Cardiac septum (tissue), 1 donor: ENCODE measurements at regions not wholly inside any gene's neighbourhood (a gene's known extent, or its start where the extent isn't known, plus 50 kb on each side); places are given as distances from the start of the nearest gene placed in this dataset.

Source experiments
- DNase-seq: peaks from one replicate; pipeline ENCODE4 v3.0.0-alpha.2; 2020; ENCODE audit warnings: low spot score
- intact Hi-C: fragments of 100-400 bp; cut with DNase I; formaldehyde crosslinking; loops from one replicate; pipeline ENCODE4 v1.14.0; 2022
- donor health status: DM: no; HTN: no; CAD: no.

DNA sequence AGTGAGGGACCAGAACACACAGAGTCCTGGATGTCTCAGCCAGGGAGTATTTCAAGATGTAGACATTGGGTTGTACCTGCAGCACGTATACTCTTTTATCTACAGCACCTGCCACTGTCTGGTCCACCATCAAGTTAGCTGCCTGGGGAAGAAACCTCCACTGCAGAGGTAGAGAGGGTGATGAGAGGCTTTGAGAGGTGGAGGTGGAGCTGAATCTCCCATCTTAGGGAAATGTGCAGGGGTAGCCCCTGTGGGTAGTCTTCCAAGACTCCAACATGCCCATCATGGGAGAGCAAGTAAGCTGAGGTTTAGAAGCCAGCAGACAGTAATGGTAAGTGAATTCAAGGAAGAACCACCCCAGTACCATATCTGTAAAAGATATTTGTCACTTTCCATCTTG lies 93.3 kb upstream of the CELF4 start:
- DNase-seq: no peak
- intact Hi-C loops: no loop called here

GRCh38 chr18:37657493-37657892 lies 91.9 kb upstream of the CELF4 start:
- intact Hi-C loops: no loop called here
- DNase-seq: no peak

- intact Hi-C loops: no loop called here
- DNase-seq: no peak
Observed at GRCh38 chr18:37654731-37655369, 89.3 kb upstream of the CELF4 start.

- intact Hi-C loops: no loop called here
- no peak for DNase-seq
Observed at GRCh38 chr18:37654034-37654433, 88.4 kb upstream of the CELF4 start.

DNA sequence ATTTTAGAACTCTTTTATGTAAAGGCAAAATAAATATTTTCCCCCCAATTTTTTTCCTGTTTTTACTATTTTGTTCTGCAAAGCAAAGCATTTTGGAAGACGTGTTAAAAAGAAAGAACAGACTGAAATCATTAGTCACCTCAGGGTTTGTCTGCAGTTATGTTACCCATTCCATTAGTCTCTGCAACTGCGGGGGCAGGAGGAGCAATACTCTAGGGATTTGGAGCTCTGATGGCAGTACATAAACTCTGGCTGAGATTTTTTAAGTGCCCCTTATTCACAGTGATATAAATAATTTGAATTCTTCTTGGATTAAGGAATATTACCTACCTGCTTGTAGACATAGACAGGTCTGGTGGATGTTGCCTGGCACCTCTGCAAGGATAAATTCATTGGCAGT lies 88.0 kb upstream of the CELF4 start:
- DNase-seq: no peak
- intact Hi-C loops: no loop called here

GRCh38 chr18:37649930-37650329 lies 84.3 kb upstream of the CELF4 start:
- no peak for DNase-seq
- intact Hi-C loops: no loop called here

- DNase-seq: no peak
- intact Hi-C loops: no loop called here
Observed at GRCh38 chr18:37649416-37649815, 83.8 kb upstream of the CELF4 start.

- no peak for DNase-seq
- intact Hi-C loops: no loop called here
Observed at GRCh38 chr18:37641573-37641972, 76.0 kb upstream of the CELF4 start.

DNA sequence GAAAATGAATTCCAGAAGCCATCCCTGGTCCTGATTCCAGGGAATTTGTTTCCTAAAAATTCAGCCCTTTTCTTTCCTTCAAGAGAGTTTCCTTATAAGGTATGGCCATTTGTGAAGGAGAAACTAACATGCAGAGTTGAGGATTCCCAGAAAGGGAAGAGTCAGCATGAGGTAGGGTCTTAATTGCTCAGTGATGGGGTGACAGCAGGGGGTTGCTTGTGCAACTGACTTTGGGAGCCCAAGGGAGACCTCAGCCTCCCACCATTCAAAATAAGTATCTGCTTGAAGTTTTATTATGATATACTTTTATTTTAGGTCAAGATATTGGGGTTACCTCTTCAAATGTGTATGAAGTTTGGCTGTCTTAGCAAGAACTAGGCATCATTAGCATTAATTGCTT lies 74.9 kb upstream of the CELF4 start:
- intact Hi-C loops: no loop called here

DNA sequence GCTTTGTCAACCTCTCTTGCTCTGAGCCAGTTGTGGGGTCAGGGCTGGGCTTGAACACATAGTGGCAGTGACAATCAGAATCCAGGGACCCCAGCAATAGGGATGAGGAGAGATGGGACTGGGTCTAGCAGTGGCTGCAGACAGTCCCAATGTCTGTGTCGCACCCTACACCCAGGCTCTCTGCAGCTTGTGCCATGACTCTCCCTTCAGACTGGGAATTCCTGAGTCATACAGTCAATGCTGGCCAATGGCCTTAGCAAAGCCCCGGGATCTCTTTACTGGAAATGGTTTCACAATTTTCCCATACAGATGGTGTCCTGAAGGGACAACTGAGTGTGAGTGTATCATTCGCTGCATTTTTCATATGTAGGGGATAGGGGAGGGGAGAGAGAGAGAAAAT lies 74.2 kb upstream of the CELF4 start:
- intact Hi-C loops: no loop called here
- DNase-seq: no peak

More for the DNA sequence above, 74.9 kb upstream of the CELF4 start:
- DNase-seq: no peak

DNA sequence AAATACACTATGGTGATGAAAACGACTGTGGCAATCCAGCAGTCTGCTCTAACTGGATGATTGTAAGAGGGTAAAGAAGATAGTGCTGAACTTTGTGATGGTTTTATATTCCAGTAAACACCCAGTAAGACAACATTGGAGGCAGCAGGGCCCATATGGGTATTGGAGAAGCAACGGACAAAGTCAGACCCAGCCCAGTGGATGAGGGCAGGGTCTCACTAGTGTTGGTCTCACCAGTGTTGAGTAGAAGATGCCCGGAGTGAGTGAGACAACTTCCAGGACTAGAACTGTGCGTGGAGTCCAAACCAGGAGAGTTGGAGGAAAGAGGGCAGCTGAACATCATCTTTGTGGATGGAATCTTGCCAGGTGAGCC lies 71.9 kb upstream of the CELF4 start:
- intact Hi-C loops: no loop called here
- DNase-seq: no peak

DNA sequence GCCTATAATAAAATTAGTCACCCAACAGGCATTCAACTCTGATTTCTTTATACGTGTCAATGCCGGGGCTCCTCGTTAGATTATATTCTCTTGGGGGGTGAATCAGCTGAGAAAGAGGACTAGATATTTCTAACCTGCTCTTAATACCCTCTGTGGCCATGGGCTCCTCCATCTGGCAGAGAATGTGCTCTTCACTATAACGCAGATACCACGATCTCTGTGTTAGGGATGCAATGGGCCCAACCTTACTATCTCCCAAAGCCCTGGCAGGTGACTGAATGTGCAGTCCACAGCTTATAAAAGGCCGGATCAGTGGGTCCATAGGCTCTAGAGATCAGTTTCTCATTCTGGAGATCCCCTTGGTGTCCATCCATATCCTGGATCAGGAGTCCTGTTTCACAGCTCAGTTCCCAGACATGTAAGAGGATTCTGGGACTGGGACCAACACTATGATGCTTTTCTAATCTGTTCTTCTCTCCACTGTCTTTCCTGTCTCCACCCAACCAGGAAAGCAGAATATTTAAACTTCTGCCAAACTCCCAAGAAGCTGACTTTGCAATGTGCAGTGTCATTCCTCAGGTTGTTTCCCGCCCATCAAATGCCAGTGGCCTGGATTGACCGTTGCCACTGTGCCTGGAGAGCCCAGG lies 71.4 kb upstream of the CELF4 start:
- no peak for DNase-seq
- intact Hi-C loops: no loop called here

DNA sequence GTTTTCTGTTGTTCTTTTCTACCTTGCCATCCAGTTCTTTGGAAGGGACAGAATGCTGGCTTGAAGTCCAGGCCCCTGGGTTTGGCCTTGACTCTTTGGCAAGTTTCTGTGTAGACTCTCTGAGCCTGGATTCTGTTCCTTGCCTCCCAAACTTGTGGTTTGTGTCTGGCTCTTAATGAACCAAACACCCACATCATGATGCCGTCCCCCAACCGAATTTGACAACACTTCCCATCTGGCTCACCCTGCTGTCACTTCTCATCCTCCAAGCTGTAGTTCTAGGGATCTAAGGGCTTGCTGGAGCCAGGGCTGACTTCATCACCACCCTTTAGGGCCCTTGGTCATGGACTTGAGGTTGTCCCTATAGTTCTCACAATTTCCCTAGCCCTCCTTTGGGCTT lies 68.9 kb upstream of the CELF4 start:
- no peak for DNase-seq
- intact Hi-C loops: no loop called here

DNA sequence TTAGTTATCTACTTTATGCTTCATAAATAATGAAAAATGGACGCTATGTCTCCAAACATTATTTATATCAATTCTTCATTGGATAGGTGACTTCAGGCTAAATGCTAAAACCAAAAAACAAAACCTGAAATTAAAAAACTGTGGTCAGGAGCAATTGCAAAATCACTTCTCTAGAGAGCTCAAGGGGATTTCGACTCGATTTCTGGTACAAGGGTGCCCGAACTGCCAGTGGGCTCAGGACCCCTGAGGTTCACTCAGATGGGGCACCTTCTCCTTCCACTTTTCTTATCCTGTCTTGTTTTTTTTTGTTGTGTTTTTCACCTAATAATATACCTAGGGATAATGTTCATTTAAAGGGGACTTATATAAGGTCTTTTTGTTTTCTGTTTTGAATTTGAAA lies 65.8 kb upstream of the CELF4 start:
- intact Hi-C loops: no loop called here
- DNase-seq: no peak

DNA sequence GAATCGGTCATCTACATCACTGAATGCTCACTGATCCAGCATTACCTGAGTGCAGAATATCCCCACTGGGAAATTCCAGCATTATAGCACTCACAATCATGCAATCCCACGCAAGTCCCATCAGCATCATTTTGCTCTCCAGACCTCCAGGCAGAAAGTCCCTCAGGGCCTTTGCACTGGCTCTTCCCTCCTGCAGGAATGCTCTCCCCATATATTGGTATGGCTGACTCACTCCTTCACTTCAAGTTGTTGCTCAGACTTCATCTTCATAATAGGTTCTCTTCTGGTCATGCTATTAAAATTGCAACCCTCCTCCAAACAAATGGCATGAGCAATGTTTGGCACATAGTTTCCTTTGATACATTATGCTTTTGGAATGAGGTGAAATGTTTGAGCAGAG lies 64.7 kb upstream of the CELF4 start:
- no peak for DNase-seq
- intact Hi-C loops: no loop called here

GRCh38 chr18:37628470-37629220 lies 63.0 kb upstream of the CELF4 start:
- no peak for DNase-seq
- intact Hi-C loops: no loop called here

- no peak for DNase-seq
- intact Hi-C loops: no loop called here
Observed at GRCh38 chr18:37624318-37624717, 58.7 kb upstream of the CELF4 start.

DNA sequence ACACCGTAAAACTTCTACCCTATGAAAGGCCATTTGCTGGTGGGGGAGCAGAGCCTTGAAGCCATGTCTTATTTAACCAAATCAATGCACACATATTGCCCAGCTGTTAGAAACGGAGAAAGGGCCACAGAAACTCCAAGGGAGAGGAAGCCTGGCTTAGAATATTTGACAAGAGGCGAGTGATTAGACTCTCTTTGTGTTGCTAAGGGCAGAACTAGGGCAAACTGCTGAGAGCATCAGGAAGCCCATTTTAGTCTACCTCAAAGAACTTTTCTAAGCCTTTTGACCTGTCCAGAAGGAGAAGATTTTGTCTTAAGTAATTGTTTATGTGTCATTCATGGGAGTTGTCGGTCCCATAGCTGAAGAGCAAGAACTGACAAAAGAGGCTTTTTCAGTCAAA lies 54.4 kb upstream of the CELF4 start:
- no peak for DNase-seq
- intact Hi-C loops: no loop called here

DNA sequence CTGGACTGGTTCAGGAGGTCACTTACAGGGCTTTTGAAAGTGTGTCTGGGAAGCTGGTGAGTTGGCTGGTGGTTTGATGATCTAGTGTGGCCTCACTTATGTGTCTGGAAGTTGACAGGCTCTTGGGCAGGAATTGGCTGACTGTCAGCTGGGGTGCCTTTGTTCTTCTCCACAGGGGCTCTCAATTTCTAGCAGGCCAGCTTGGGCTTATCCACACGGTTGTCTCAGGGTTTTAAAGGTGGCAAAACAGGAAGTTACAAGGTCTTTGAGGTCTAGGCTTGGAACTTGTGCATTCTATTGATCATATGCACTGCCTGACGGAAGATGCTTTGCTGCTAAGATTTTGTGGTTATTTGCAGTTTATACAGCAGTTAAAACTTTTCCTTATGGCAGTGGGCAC lies 52.0 kb upstream of the CELF4 start:
- intact Hi-C loops: no loop called here
- DNase-seq: no peak
